ENCODE measurements at regions not wholly inside any gene's neighbourhood (a gene's known extent, or its start where the extent isn't known, plus 50 kb on each side); places are given as distances from the start of the nearest gene placed in this dataset.

DNA sequence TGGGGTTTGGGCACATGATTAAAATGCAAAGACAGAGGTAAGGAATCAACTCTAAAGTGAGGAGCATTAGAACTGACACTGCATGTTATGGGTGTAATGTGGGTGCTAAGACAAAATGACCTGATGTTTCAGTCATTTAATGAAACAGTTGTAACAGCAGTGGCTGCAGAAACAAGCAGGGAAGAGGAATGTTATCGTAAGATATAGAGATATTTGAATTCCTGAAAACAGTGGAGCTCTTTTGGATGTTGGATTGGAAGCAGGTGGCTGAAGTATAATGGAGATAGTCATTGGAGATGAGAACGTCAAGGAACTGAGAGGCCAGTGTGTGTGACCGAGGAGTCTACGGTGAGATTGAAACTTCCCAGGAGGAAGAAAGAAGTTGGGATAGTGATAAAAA is 1065.2 kb downstream of the ZPLD1 start:
- no peak for TF ChIP-seq CTCF (IDR thresholded peaks at IDR 0.05)
- no peak for TF ChIP-seq POLR2A (IDR thresholded peaks at IDR 0.05)
